B cell (primary cell): ENCODE measurements at regions not wholly inside any gene's neighbourhood (a gene's known extent, or its start where the extent isn't known, plus 50 kb on each side); places are given as distances from the start of the nearest gene placed in this dataset.
A peak's percentile ranks its signal among the peaks of the same experiment; 100 is the strongest.

Experiments
- ATAC-seq: fragments of 200-7000 bp; cut with Tn5 transposase; one replicate; pipeline ENCODE4 v1.10.0; 2021; ENCODE audit warnings: low read depth, mild to moderate bottlenecking, moderate number of reproducible peaks, moderate library complexity
- CTCF ChIA-PET: fragments of 350-600 bp; sonication (Branson Sonifier 250); formaldehyde crosslinking; loops from one replicate; lab custom pipeline; 2021; ENCODE audit warnings: antibody characterized with exemption, inconsistent platforms; lab: Charles Lee
- POLR2A ChIA-PET: fragments of 350-600 bp; sonication (Branson Sonifier 250); formaldehyde crosslinking; loops from one replicate; lab custom pipeline; 2021; ENCODE audit warnings: antibody characterized with exemption; lab: Charles Lee
- DNase-seq: peaks from one replicate; pipeline ENCODE4 v3.0.0; 2013
- H2AFZ ChIP-seq: 2 replicates; pipeline ENCODE4 v1.6.1; 2012; ENCODE audit warnings: mild to moderate bottlenecking, low read depth, low read length; ENCODE audit not compliant: insufficient read depth, poor library complexity, severe bottlenecking
- H3K27ac ChIP-seq, 2 donors: 1 replicate in 1 of 2; 2 replicates in 1 of 2; pipeline ENCODE4 v1.5.1; 2012 to 2013; ENCODE audit warnings: low read length in 2 of 2, mild to moderate bottlenecking in 2 of 2, moderate library complexity in 1 of 2
- H3K27me3 ChIP-seq, 4 experiments: fragments of 200-600 bp in 1 of 4; sonication (generic) in 1 of 4; replicated peaks in 1 of 4; 1 replicate in 2 of 4; 2 replicates in 2 of 4; pipeline versions ENCODE4 v1.6.1 to v1.7.0; 2013 to 2016; ENCODE audit warnings: low read length in 3 of 4, mild to moderate bottlenecking in 2 of 4, mixed read lengths in 1 of 4, moderate library complexity in 1 of 4; ENCODE audit not compliant: insufficient read depth in 4 of 4, control insufficient read depth in 3 of 4; ENCODE audit errors: control extremely low read depth in 1 of 4
- H3K36me3 ChIP-seq, 2 experiments: replicated peaks in 1 of 2; 1 replicate in 1 of 2; 2 replicates in 1 of 2; pipeline versions ENCODE4 v1.6.1 to v1.7.1; 2013; ENCODE audit warnings: low read length in 1 of 2; ENCODE audit not compliant: insufficient read depth in 2 of 2, control insufficient read depth in 1 of 2; ENCODE audit errors: control extremely low read depth in 1 of 2, extremely low read depth in 1 of 2
- H3K4me1 ChIP-seq, 2 donors: fragments of 200-600 bp in 1 of 2; sonication (generic) in 1 of 2; 1 replicate in 1 of 2; 2 replicates in 1 of 2; pipeline versions ENCODE4 v1.5.1 to v1.6.1; 2013 to 2017; ENCODE audit warnings: low read length in 2 of 2; ENCODE audit not compliant: control insufficient read depth in 2 of 2, insufficient read depth in 2 of 2
- H3K4me2 ChIP-seq: replicated peaks from 2 replicates; pipeline ENCODE3; 2012; ENCODE audit warnings: mild to moderate bottlenecking, low read depth, low read length; ENCODE audit not compliant: poor library complexity, severe bottlenecking
- H3K4me3 ChIP-seq, 5 experiments: fragments of 200-600 bp in 1 of 5; sonication (generic) in 1 of 5; 1 replicate in 3 of 5; 2 replicates in 2 of 5; pipeline versions ENCODE4 v1.5.1 to v1.7.0; 2011 to 2016; ENCODE audit warnings: low read length in 4 of 5, mild to moderate bottlenecking in 4 of 5, low read depth in 2 of 5, control low read depth in 1 of 5, moderate library complexity in 1 of 5; ENCODE audit not compliant: insufficient read depth in 1 of 5; ENCODE audit errors: control extremely low read depth in 1 of 5, extremely low read depth in 1 of 5
- H3K79me2 ChIP-seq: fragments of 200-600 bp; sonication (generic); one replicate; pipeline ENCODE4 v1.6.0; 2016; ENCODE audit warnings: low read length; ENCODE audit not compliant: control insufficient read depth, insufficient read depth
- H3K9ac ChIP-seq: fragments of 200-600 bp; sonication (generic); 2 replicates; pipeline ENCODE4 v1.6.1; 2017; ENCODE audit warnings: mild to moderate bottlenecking, low read length, moderate library complexity
- H3K9me3 ChIP-seq, 3 donors: one replicate each; pipeline versions ENCODE4 v1.6.1 to v1.7.1; 2013; ENCODE audit warnings: low read length in 2 of 3; ENCODE audit not compliant: control insufficient read depth in 2 of 3, insufficient read depth in 1 of 3; ENCODE audit errors: control extremely low read depth in 1 of 3
- H4K20me1 ChIP-seq: 2 replicates; pipeline ENCODE4 v1.6.0; 2012; ENCODE audit warnings: mild to moderate bottlenecking, low read length; ENCODE audit not compliant: insufficient read depth, control insufficient read depth, poor library complexity, severe bottlenecking
- H3K27ac Mint-ChIP-seq: one replicate; pipeline ENCODE4 v1.8.0; 2021; ENCODE audit warnings: mixed read lengths
- H3K27me3 Mint-ChIP-seq: one replicate; pipeline ENCODE4 v1.8.0; 2021; ENCODE audit warnings: mixed read lengths
- H3K4me1 Mint-ChIP-seq: one replicate; pipeline ENCODE4 v1.8.0; 2021; ENCODE audit warnings: mixed read lengths
- H3K4me3 Mint-ChIP-seq: one replicate; pipeline ENCODE4 v1.8.0; 2021; ENCODE audit warnings: mixed read lengths
- H3K9me3 Mint-ChIP-seq: one replicate; pipeline ENCODE4 v1.8.0; 2022; ENCODE audit warnings: mixed read lengths; ENCODE audit not compliant: insufficient read depth
- CTCF ChIP-seq: fragments of 200-600 bp; IDR thresholded peaks from one replicate; pipeline ENCODE4 v1.8.0; 2022; ENCODE audit warnings: antibody characterized with exemption, mild to moderate bottlenecking
- EZH2 ChIP-seq: IDR thresholded peaks from 2 replicates; pipeline ENCODE4 v1.6.1; 2012; ENCODE audit warnings: borderline replicate concordance, low read depth, mild to moderate bottlenecking, moderate library complexity, low read length; ENCODE audit not compliant: insufficient read depth, poor library complexity, severe bottlenecking
- WGBS: methylation state at CpG from one replicate; pipeline ENCODE4 v1.1.5; 2013; ENCODE audit warnings: missing lambda C conversion rate; ENCODE audit not compliant: insufficient coverage; 5-methylcytosine and 5-hydroxymethylcytosine counted together
- intact Hi-C: fragments of 100-400 bp; cut with micrococcal nuclease; formaldehyde crosslinking; loops from one replicate; pipeline ENCODE4 v1.10.0; 2022

- H3K27ac Mint-ChIP-seq: no peak overlapping the region
- no peak for TF ChIP-seq CTCF
- TF ChIP-seq EZH2: no peak
- WGBS: 30% methylated on average over 2 of the region's 6 CpGs
- ATAC-seq (no peak), DNase-seq (no peak)
- peaks cover 22% of the 10 kb centered on the region for H3K27me3 Mint-ChIP-seq
- intact Hi-C loops: no loop called here
- Histone ChIP-seq H3K27ac (no peak overlapping the region), H3K79me2 (no peaks in the 10 kb centered on the region), H3K36me3 (no peaks in the 10 kb centered on the region), H3K4me3 (no peak overlapping the region), H3K27me3 (peaks cover 0 to 12% (median 0%) of the 10 kb centered on the region in 4 experiments), H2AFZ (no peak overlapping the region), H4K20me1 (no peaks in the 10 kb centered on the region), H3K4me2 (peak overlapping the region; percentile 49), H3K4me1 (peaks cover 12 to 14% of the 10 kb centered on the region in 2 donors), H3K9ac (no peak overlapping the region), H3K9me3 (peaks cover 0 to 32% (median 21%) of the 10 kb centered on the region in 3 donors)
- ChIA-PET POLR2A (no interaction called here), CTCF (interaction anchor here (0.7 kb wide), 2 partner anchors 18 to 785 kb away, joined by 3 read pairs; no protein-coding TSS in a partner anchor)
- peaks cover 15% of the 10 kb centered on the region for H3K4me1 Mint-ChIP-seq
- no peak overlapping the region for H3K4me3 Mint-ChIP-seq
- peaks cover 4% of the 10 kb centered on the region for H3K9me3 Mint-ChIP-seq
Observed at GRCh38 chr12:124688356-124688992, 121.1 kb upstream of the NCOR2 start.

GRCh38 chr12:124687917-124688316 lies 120.5 kb upstream of the NCOR2 start:
- Histone ChIP-seq H3K9me3 (peaks cover 0 to 26% (median 17%) of the 10 kb centered on the region in 3 donors), H3K4me1 (peaks cover 12 to 14% of the 10 kb centered on the region in 2 donors), H3K27me3 (peaks cover 0 to 12% (median 0%) of the 10 kb centered on the region in 4 experiments), H3K9ac (no peak overlapping the region), H3K27ac (no peak overlapping the region), H3K4me3 (no peak overlapping the region), H3K4me2 (peak overlapping the region; percentile 49), H3K79me2 (no peaks in the 10 kb centered on the region), H2AFZ (peak overlapping the region; percentile 26), H3K36me3 (no peaks in the 10 kb centered on the region), H4K20me1 (no peaks in the 10 kb centered on the region)
- H3K27ac Mint-ChIP-seq: no peak overlapping the region
- CTCF ChIA-PET: no interaction called here
- no peak for ATAC-seq
- peaks cover 4% of the 10 kb centered on the region for H3K9me3 Mint-ChIP-seq
- POLR2A ChIA-PET: no interaction called here
- TF ChIP-seq CTCF (no peak), EZH2 (no peak)
- H3K4me3 Mint-ChIP-seq: no peak overlapping the region
- H3K4me1 Mint-ChIP-seq: peaks cover 15% of the 10 kb centered on the region
- intact Hi-C loops: no loop called here
- H3K27me3 Mint-ChIP-seq: peaks cover 25% of the 10 kb centered on the region
- 4% methylated on average over 8 of the region's 11 CpGs for WGBS
- no peak for DNase-seq
